GM19238 (cell line): ENCODE measurements at regions not wholly inside any gene's neighbourhood (a gene's known extent, or its start where the extent isn't known, plus 50 kb on each side); places are given as distances from the start of the nearest gene placed in this dataset.

Experiments used
- DNase-seq: peaks from one replicate; pipeline ENCODE4 v3.0.0; 2011; ENCODE audit warnings: low spot score; ENCODE audit not compliant: insufficient read length

DNA sequence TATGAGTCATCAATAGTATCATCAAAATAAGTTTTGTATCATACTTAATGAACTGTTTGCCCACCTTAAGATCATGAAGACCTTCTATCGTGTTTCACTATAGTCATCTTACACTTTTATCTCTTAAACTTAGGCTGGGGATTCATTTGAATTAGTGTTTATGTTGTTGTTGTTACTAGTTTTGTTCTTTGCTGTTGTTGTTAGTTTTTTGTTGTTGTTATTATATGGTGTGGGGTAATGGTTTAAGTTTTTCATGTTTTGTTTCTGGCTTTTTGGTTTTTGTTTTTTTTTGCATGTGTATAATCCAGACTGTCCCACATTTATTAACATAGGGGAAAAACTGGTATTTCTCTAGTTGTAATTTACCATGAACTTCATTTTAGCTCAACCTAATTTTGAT, 965.1 kb upstream of the MIR17HG start:
- DNase-seq, result no peak

- DNase-seq, result no peak
Measured at GRCh38 chr13:90385781-90386489, 961.6 kb upstream of the MIR17HG start.

GRCh38 chr13:90388887-90389452, 958.5 kb upstream of the MIR17HG start:
- DNase-seq, result no peak

GRCh38 chr13:90389537-90389936, 958.0 kb upstream of the MIR17HG start:
- no peak for DNase-seq

DNA sequence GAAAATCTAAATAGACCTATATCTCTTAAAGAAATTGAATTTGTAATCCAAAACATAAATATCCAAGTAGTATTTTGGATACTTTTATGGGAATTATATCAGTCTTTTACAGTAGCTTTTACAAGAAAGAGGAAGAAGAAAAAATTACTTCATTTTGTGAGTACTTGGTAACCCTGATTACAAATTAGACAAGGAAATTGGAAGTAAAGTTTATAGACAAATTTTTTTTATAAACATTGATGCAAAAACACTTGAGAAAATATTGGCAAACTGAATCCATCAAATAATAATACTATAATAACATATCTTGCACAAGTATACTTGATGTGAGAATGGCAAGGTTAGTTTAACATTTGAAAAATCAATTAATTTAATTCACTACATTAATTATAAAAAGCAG, 954.1 kb upstream of the MIR17HG start:
- DNase-seq, result no peak

- no peak for DNase-seq
Measured at GRCh38 chr13:90395348-90395747, 952.1 kb upstream of the MIR17HG start.

- no peak for DNase-seq
Measured at GRCh38 chr13:90395846-90396245, 951.6 kb upstream of the MIR17HG start.

DNA sequence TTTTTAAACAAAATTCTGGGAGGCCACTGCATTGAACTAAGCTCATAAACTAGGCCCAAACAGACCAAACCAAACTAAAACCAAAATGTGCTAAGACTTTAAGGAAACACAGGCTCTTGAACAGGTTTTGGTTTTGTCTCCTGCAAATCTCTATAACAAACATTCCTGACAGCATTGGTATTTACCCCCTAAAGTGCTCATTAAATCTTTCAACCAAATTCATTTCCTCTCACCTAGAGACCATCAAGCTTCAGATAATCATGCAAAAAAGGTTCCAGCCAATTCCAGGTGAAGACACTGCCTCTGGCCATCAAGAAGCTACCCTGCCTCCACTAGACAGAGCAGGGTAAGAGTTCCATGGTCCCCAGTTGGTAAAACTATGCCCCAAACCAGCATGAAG, 951.2 kb upstream of the MIR17HG start:
- no peak for DNase-seq

GRCh38 chr13:90397503-90397902, 950.0 kb upstream of the MIR17HG start:
- no peak for DNase-seq

GRCh38 chr13:90400372-90400771, 947.1 kb upstream of the MIR17HG start:
- no peak for DNase-seq

- no peak for DNase-seq
Measured at GRCh38 chr13:90401150-90401549, 946.3 kb upstream of the MIR17HG start.

DNA sequence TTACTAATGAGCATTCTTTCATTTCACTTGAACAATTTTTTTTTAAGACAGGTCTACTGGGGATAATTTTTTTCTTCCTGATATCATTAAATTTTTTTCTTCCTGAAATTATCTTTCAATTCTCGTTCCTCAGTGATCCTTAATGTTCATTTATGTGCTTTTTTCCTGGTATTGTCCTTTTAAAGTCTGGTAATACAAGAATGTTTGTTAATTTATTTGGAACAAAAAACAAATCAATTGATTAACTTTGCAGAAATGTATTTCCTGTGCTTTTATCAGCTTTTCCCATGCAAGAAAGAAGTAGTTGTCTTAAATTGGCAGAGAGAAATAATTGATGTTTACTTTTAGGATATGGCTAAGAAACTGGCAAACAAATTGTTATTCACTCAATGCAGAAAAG, 945.4 kb upstream of the MIR17HG start:
- DNase-seq, result no peak

GRCh38 chr13:90402613-90403012, 944.9 kb upstream of the MIR17HG start:
- DNase-seq, result no peak

GRCh38 chr13:90403330-90404082, 944.0 kb upstream of the MIR17HG start:
- DNase-seq, result no peak

DNA sequence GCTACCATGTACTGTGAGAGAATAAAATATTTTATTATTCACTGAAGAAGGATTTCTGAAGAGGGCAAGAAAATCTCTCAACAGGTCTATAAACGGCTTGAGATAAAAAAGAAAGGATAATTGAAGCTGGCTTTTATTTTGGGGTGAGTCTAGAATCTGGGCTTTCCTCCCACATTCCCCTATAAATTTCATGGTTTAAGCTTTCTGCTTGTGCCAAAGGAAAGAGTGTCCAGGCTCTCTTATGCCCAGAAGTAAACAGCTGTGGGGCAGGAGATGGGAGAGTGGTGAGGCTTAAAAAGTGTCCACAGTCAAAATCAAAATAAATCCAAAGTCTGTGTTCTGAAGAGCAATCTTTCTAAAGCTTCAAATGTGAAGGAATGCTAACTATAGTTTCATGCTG, 942.2 kb upstream of the MIR17HG start:
- DNase-seq, result no peak

GRCh38 chr13:90412980-90413379, 934.5 kb upstream of the MIR17HG start:
- no peak for DNase-seq

DNA sequence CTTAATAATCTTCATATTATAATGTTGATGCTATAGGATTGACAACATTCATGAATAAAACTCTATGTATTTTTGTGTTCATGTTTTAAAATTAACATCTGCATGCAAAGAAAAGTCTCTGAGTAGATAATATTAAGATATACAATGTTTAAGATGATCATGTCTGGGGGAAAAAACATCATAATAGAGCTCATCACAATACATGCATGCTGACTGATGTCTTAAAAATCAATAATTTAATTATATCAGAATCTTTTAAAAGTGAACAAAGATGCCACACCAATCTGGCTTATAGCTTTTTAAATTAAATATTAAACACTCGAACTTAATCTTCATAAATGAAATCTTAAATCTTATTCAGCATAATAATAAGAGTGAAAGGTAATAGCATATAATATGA, 933.9 kb upstream of the MIR17HG start:
- DNase-seq, result no peak

GRCh38 chr13:90414691-90415596, 932.5 kb upstream of the MIR17HG start:
- no peak for DNase-seq

GRCh38 chr13:90415902-90416301, 931.6 kb upstream of the MIR17HG start:
- DNase-seq, result no peak

DNA sequence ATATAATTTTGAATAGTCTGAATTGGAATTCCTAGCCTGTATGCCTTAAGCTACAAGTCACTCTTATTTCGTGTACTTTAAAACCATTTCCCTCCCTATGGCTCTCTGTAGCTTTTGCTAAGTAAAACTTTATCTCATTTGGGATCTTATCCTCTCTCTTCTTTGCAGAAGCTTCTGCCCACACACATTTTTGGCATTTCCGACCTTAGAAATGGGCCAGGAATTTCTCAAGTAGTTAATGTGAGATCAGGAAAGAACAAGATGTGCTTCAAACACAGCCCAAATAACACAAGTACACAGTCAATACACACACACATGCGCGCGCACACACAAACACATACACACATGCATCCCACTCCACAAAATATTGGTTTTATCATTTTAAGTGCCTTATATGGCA, 931.0 kb upstream of the MIR17HG start:
- no peak for DNase-seq

DNA sequence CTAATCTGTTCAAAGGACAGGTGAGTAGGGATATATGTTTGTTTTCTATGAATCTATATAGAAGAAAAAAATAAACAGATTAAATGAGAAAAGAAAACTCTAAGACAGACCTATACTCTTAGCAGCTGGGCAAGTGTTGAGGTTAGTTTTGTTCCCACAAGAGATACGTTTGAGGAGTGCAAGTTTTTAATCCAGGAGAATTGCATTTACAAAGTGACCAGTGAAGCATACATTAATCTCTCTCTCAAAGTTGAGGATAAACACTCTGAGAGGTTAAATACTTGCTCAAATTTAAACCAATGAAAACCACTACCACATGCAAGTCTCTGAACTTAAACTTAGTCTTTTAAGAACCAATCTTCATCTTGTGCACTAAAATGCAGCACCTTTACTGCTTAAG, 930.5 kb upstream of the MIR17HG start:
- no peak for DNase-seq

DNA sequence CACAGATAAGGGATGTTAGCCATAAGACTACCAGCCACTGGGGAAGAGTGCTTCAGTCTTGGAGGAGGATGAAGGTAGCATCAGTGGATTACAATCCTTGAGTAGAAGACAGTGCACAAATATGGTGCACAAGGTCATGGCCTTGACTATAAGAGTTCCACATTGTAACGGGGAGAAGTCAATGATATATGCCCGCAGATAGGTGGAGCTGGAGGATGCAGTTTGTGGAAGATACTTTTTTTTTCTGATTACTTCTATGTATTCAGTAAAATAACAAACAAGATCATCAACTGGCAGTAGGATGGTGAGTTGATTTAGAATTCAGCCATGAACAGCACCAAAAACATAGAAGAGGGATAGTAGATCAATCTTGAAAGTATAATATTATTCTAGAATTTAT, 926.8 kb upstream of the MIR17HG start:
- DNase-seq, result no peak
